ENCODE measurements at regions not wholly inside any gene's neighbourhood (a gene's known extent, or its start where the extent isn't known, plus 50 kb on each side); places are given as distances from the start of the nearest gene placed in this dataset.
A peak's percentile ranks its signal among the peaks of the same experiment; 100 is the strongest.

GRCh38 chrX:4570151-4570550 lies 856.7 kb upstream of the PRKX start:
- H3K27me3 Mint-ChIP-seq (ENCODE audit: low read depth, unreplicated experiment): no peaks in the 10 kb centered on the region
- H3K4me3 ChIP-seq (ENCODE audit: insufficient read depth, low read depth, low read length): no peak overlapping the region
- peak; percentile 67 for FAIRE-seq

GRCh38 chrX:4560192-4560591 lies 846.7 kb upstream of the PRKX start:
- no peak overlapping the region for H3K4me3 ChIP-seq (ENCODE audit: insufficient read depth, low read depth, low read length)
- Mint-ChIP-seq H3K4me1 (ENCODE audit: low read depth, unreplicated experiment) (no peaks in the 10 kb centered on the region), H3K36me3 (ENCODE audit: low read depth, unreplicated experiment) (no peaks in the 10 kb centered on the region), H3K4me3 (ENCODE audit: unreplicated experiment) (no peak overlapping the region), H3K9me3 (ENCODE audit: unreplicated experiment) (no peaks in the 10 kb centered on the region), H3K27me3 (ENCODE audit: low read depth, unreplicated experiment) (no peaks in the 10 kb centered on the region), H3K27ac (ENCODE audit: unreplicated experiment) (no peak overlapping the region)
- FAIRE-seq (no peak), DNase-seq (ENCODE audit: low read depth) (no peak)
- no peaks in the 10 kb centered on the region for H4K20me1 ChIP-seq (ENCODE audit: insufficient read depth, low read length)
- no peak overlapping the region for H3K27ac ChIP-seq (ENCODE audit: low read depth, low read length)
- H3K9ac ChIP-seq (ENCODE audit: low read length): no peak overlapping the region
- no peak overlapping the region for H2AFZ ChIP-seq (ENCODE audit: low read depth, low read length)
- no peaks in the 10 kb centered on the region for H3K79me2 ChIP-seq (ENCODE audit: insufficient read depth, low read length)
- H3K36me3 ChIP-seq (ENCODE audit: insufficient read depth, low read length): no peaks in the 10 kb centered on the region
- no peak overlapping the region for H3K4me2 ChIP-seq (ENCODE audit: low read length)
- no peaks in the 10 kb centered on the region for H3K4me1 ChIP-seq (ENCODE audit: insufficient read depth, low read length)
- no peaks in the 10 kb centered on the region for H3K9me3 ChIP-seq (ENCODE audit: insufficient read depth, low read depth, low read length)
- no peaks in the 10 kb centered on the region for H3K27me3 ChIP-seq (ENCODE audit: insufficient read depth, low read length)
- TF ChIP-seq CTCF (IDR thresholded peaks at IDR 0.05; ENCODE audit: insufficient read depth, low read depth, low read length) (no peak), EZH2 (IDR thresholded peaks at IDR 0.05; ENCODE audit: insufficient read depth, low read length) (no peak)

More at GRCh38 chrX:4570151-4570550, 856.7 kb upstream of the PRKX start:
- no peaks in the 10 kb centered on the region for H3K4me1 ChIP-seq (ENCODE audit: insufficient read depth, low read length)
- no peaks in the 10 kb centered on the region for H3K79me2 ChIP-seq (ENCODE audit: insufficient read depth, low read length)
- DNase-seq (ENCODE audit: low read depth): no peak
- no peaks in the 10 kb centered on the region for H3K36me3 ChIP-seq (ENCODE audit: insufficient read depth, low read length)
- Mint-ChIP-seq H3K9me3 (ENCODE audit: unreplicated experiment) (peaks cover 3% of the 10 kb centered on the region), H3K36me3 (ENCODE audit: low read depth, unreplicated experiment) (no peaks in the 10 kb centered on the region), H3K27ac (ENCODE audit: unreplicated experiment) (no peak overlapping the region), H3K4me3 (ENCODE audit: unreplicated experiment) (no peak overlapping the region), H3K4me1 (ENCODE audit: low read depth, unreplicated experiment) (no peaks in the 10 kb centered on the region)
- H3K27me3 ChIP-seq (ENCODE audit: insufficient read depth, low read length): no peaks in the 10 kb centered on the region
- no peaks in the 10 kb centered on the region for H4K20me1 ChIP-seq (ENCODE audit: insufficient read depth, low read length)
- no peaks in the 10 kb centered on the region for H3K9me3 ChIP-seq (ENCODE audit: insufficient read depth, low read depth, low read length)
- no peak overlapping the region for H3K27ac ChIP-seq (ENCODE audit: low read depth, low read length)
- H2AFZ ChIP-seq (ENCODE audit: low read depth, low read length): no peak overlapping the region
- no peak overlapping the region for H3K4me2 ChIP-seq (ENCODE audit: low read length)
- H3K9ac ChIP-seq (ENCODE audit: low read length): no peak overlapping the region
- TF ChIP-seq CTCF (IDR thresholded peaks at IDR 0.05; ENCODE audit: insufficient read depth, low read depth, low read length) (no peak), EZH2 (IDR thresholded peaks at IDR 0.05; ENCODE audit: insufficient read depth, low read length) (no peak)

DNA sequence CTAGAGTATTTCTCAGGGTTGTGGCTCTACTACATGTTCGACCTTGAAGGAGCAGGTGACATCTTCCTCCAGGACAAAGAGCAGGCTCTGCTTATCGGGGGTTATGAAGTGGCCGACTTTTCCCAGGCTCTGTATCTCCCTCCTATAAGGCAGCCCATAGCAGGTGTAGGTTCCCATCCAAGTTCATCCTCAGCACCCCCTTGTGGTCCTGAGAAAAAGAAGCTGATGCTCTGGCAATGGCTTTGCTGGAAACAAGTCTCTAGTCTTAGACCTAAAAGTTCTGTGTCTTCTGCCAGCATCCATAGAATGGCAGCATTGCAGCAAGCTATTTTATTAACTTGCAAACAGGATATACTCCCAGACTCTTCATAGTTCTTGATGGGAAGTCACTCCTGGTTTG lies 836.6 kb upstream of the PRKX start:
- no peak overlapping the region for H3K9ac ChIP-seq (ENCODE audit: low read length)
- no peaks in the 10 kb centered on the region for H3K36me3 ChIP-seq (ENCODE audit: insufficient read depth, low read length)
- no peaks in the 10 kb centered on the region for H3K4me1 ChIP-seq (ENCODE audit: insufficient read depth, low read length)
- Mint-ChIP-seq H3K36me3 (ENCODE audit: low read depth, unreplicated experiment) (no peaks in the 10 kb centered on the region), H3K27ac (ENCODE audit: unreplicated experiment) (no peak overlapping the region), H3K4me3 (ENCODE audit: unreplicated experiment) (no peak overlapping the region), H3K9me3 (ENCODE audit: unreplicated experiment) (no peaks in the 10 kb centered on the region), H3K27me3 (ENCODE audit: low read depth, unreplicated experiment) (no peaks in the 10 kb centered on the region), H3K4me1 (ENCODE audit: low read depth, unreplicated experiment) (no peaks in the 10 kb centered on the region)
- no peaks in the 10 kb centered on the region for H3K9me3 ChIP-seq (ENCODE audit: insufficient read depth, low read depth, low read length)
- DNase-seq (ENCODE audit: low read depth) (no peak), FAIRE-seq (no peak)
- no peak overlapping the region for H3K4me2 ChIP-seq (ENCODE audit: low read length)
- H4K20me1 ChIP-seq (ENCODE audit: insufficient read depth, low read length): no peaks in the 10 kb centered on the region
- no peaks in the 10 kb centered on the region for H3K79me2 ChIP-seq (ENCODE audit: insufficient read depth, low read length)
- H2AFZ ChIP-seq (ENCODE audit: low read depth, low read length): no peak overlapping the region
- no peaks in the 10 kb centered on the region for H3K27me3 ChIP-seq (ENCODE audit: insufficient read depth, low read length)
- H3K27ac ChIP-seq (ENCODE audit: low read depth, low read length): no peak overlapping the region
- no peak overlapping the region for H3K4me3 ChIP-seq (ENCODE audit: insufficient read depth, low read depth, low read length)
- no peak for TF ChIP-seq CTCF (IDR thresholded peaks at IDR 0.05; ENCODE audit: insufficient read depth, low read depth, low read length)
- no peak for TF ChIP-seq EZH2 (IDR thresholded peaks at IDR 0.05; ENCODE audit: insufficient read depth, low read length)

Data from astrocyte (in vitro differentiated cells and primary cell).